ENCODE measurements at regions not wholly inside any gene's neighbourhood (a gene's known extent, or its start where the extent isn't known, plus 50 kb on each side); places are given as distances from the start of the nearest gene placed in this dataset.

- Histone ChIP-seq H3K4me1 (ENCODE audit: control insufficient read depth, insufficient read depth, low read length) (no peaks in the 10 kb centered on the region), H3K36me3 (ENCODE audit: control insufficient read depth, insufficient read depth, low read length) (no peaks in the 10 kb centered on the region), H3K4me3 (ENCODE audit: low read depth, low read length) (no peak overlapping the region), H3K27me3 (ENCODE audit: control insufficient read depth, insufficient read depth, low read length) (no peaks in the 10 kb centered on the region), H3K27ac (ENCODE audit: low read depth, low read length) (no peak overlapping the region), H3K9me3 (ENCODE audit: control insufficient read depth, insufficient read depth, low read length) (no peaks in the 10 kb centered on the region)
- no peak for DNase-seq (ENCODE audit: low read depth in 4 of 6, low spot score in 6 of 6)
- 69% methylated on average over 2 of the region's 2 CpGs for WGBS (ENCODE audit: insufficient coverage)
These were observed 1245.5 kb downstream of the GATA3 start for GRCh38 chr10:9299966-9300365.

GRCh38 chr10:9301148-9301547 is 1246.7 kb downstream of the GATA3 start:
- H3K27me3 ChIP-seq (ENCODE audit: control insufficient read depth, insufficient read depth, low read length), result no peaks in the 10 kb centered on the region
- no peaks in the 10 kb centered on the region for H3K9me3 ChIP-seq (ENCODE audit: control insufficient read depth, insufficient read depth, low read length)
- H3K27ac ChIP-seq (ENCODE audit: low read depth, low read length), result no peak overlapping the region
- WGBS (ENCODE audit: insufficient coverage), result no CpG with 5 or more reads among the region's 2 CpGs
- H3K4me3 ChIP-seq (ENCODE audit: low read depth, low read length), result no peak overlapping the region
- DNase-seq (ENCODE audit: low read depth in 4 of 6, low spot score in 6 of 6), result peak in 2 of 6 donors; percentile 47 to 72
- H3K36me3 ChIP-seq (ENCODE audit: control insufficient read depth, insufficient read depth, low read length), result no peaks in the 10 kb centered on the region
- H3K4me1 ChIP-seq (ENCODE audit: control insufficient read depth, insufficient read depth, low read length), result no peaks in the 10 kb centered on the region

GRCh38 chr10:9301554-9301953 is 1247.1 kb downstream of the GATA3 start:
- H3K36me3 ChIP-seq (ENCODE audit: control insufficient read depth, insufficient read depth, low read length), result no peaks in the 10 kb centered on the region
- WGBS (ENCODE audit: insufficient coverage), result no CpG with 5 or more reads among the region's 4 CpGs
- no peak overlapping the region for H3K4me3 ChIP-seq (ENCODE audit: low read depth, low read length)
- no peak overlapping the region for H3K27ac ChIP-seq (ENCODE audit: low read depth, low read length)
- no peaks in the 10 kb centered on the region for H3K27me3 ChIP-seq (ENCODE audit: control insufficient read depth, insufficient read depth, low read length)
- DNase-seq (ENCODE audit: low read depth in 4 of 6, low spot score in 6 of 6), result no peak
- no peaks in the 10 kb centered on the region for H3K9me3 ChIP-seq (ENCODE audit: control insufficient read depth, insufficient read depth, low read length)
- H3K4me1 ChIP-seq (ENCODE audit: control insufficient read depth, insufficient read depth, low read length), result no peaks in the 10 kb centered on the region

GRCh38 chr10:9302140-9302746 is 1247.8 kb downstream of the GATA3 start:
- Histone ChIP-seq H3K9me3 (ENCODE audit: control insufficient read depth, insufficient read depth, low read length) (no peaks in the 10 kb centered on the region), H3K4me1 (ENCODE audit: control insufficient read depth, insufficient read depth, low read length) (no peaks in the 10 kb centered on the region), H3K4me3 (ENCODE audit: low read depth, low read length) (no peak overlapping the region), H3K27ac (ENCODE audit: low read depth, low read length) (no peak overlapping the region), H3K27me3 (ENCODE audit: control insufficient read depth, insufficient read depth, low read length) (no peaks in the 10 kb centered on the region), H3K36me3 (ENCODE audit: control insufficient read depth, insufficient read depth, low read length) (no peaks in the 10 kb centered on the region)
- no CpG with 5 or more reads among the region's 3 CpGs for WGBS (ENCODE audit: insufficient coverage)
- DNase-seq (ENCODE audit: low read depth in 4 of 6, low spot score in 6 of 6), result peak in 5 of 6 donors; percentile 26 to 92 (median 61)

GRCh38 chr10:9305018-9305655 is 1250.6 kb downstream of the GATA3 start:
- 75% methylated on average over 5 of the region's 6 CpGs for WGBS (ENCODE audit: insufficient coverage)

GRCh38 chr10:9311702-9312499 is 1257.4 kb downstream of the GATA3 start:
- no peak overlapping the region for H3K4me3 ChIP-seq (ENCODE audit: low read depth, low read length)
- no peaks in the 10 kb centered on the region for H3K27me3 ChIP-seq (ENCODE audit: control insufficient read depth, insufficient read depth, low read length)
- no peak overlapping the region for H3K27ac ChIP-seq (ENCODE audit: low read depth, low read length)
- no peaks in the 10 kb centered on the region for H3K4me1 ChIP-seq (ENCODE audit: control insufficient read depth, insufficient read depth, low read length)
- no CpG with 5 or more reads among the region's 4 CpGs for WGBS (ENCODE audit: insufficient coverage)
- no peaks in the 10 kb centered on the region for H3K9me3 ChIP-seq (ENCODE audit: control insufficient read depth, insufficient read depth, low read length)
- peak in 1 of 6 donors; percentile 22 for DNase-seq (ENCODE audit: low read depth in 4 of 6, low spot score in 6 of 6)
- H3K36me3 ChIP-seq (ENCODE audit: control insufficient read depth, insufficient read depth, low read length), result no peaks in the 10 kb centered on the region

More at GRCh38 chr10:9305018-9305655, 1250.6 kb downstream of the GATA3 start:
- no peak overlapping the region for H3K27ac ChIP-seq (ENCODE audit: low read depth, low read length)
- H3K9me3 ChIP-seq (ENCODE audit: control insufficient read depth, insufficient read depth, low read length), result no peaks in the 10 kb centered on the region
- no peak overlapping the region for H3K4me3 ChIP-seq (ENCODE audit: low read depth, low read length)
- no peaks in the 10 kb centered on the region for H3K4me1 ChIP-seq (ENCODE audit: control insufficient read depth, insufficient read depth, low read length)
- peak in 5 of 6 donors; percentile 21 to 89 (median 42) for DNase-seq (ENCODE audit: low read depth in 4 of 6, low spot score in 6 of 6)
- H3K27me3 ChIP-seq (ENCODE audit: control insufficient read depth, insufficient read depth, low read length), result no peaks in the 10 kb centered on the region
- no peaks in the 10 kb centered on the region for H3K36me3 ChIP-seq (ENCODE audit: control insufficient read depth, insufficient read depth, low read length)

- Histone ChIP-seq H3K4me3 (ENCODE audit: low read depth, low read length) (no peak overlapping the region), H3K36me3 (ENCODE audit: control insufficient read depth, insufficient read depth, low read length) (no peaks in the 10 kb centered on the region), H3K4me1 (ENCODE audit: control insufficient read depth, insufficient read depth, low read length) (no peaks in the 10 kb centered on the region), H3K27me3 (ENCODE audit: control insufficient read depth, insufficient read depth, low read length) (no peaks in the 10 kb centered on the region), H3K27ac (ENCODE audit: low read depth, low read length) (no peak overlapping the region), H3K9me3 (ENCODE audit: control insufficient read depth, insufficient read depth, low read length) (no peaks in the 10 kb centered on the region)
- no peak for DNase-seq (ENCODE audit: low read depth in 4 of 6, low spot score in 6 of 6)
These were observed 1260.8 kb downstream of the GATA3 start for GRCh38 chr10:9315292-9315691.

- WGBS (ENCODE audit: insufficient coverage), result no CpG with 5 or more reads among the region's 3 CpGs
- Histone ChIP-seq H3K4me1 (ENCODE audit: control insufficient read depth, insufficient read depth, low read length) (no peaks in the 10 kb centered on the region), H3K27ac (ENCODE audit: low read depth, low read length) (no peak overlapping the region), H3K36me3 (ENCODE audit: control insufficient read depth, insufficient read depth, low read length) (no peaks in the 10 kb centered on the region), H3K4me3 (ENCODE audit: low read depth, low read length) (no peak overlapping the region), H3K9me3 (ENCODE audit: control insufficient read depth, insufficient read depth, low read length) (no peaks in the 10 kb centered on the region), H3K27me3 (ENCODE audit: control insufficient read depth, insufficient read depth, low read length) (no peaks in the 10 kb centered on the region)
- peak; percentile 21 to 90 (median 42) for DNase-seq (ENCODE audit: low read depth in 4 of 6, low spot score in 6 of 6)
These were observed 1277.1 kb downstream of the GATA3 start for GRCh38 chr10:9331583-9332008.

GRCh38 chr10:9334270-9334669 is 1279.8 kb downstream of the GATA3 start:
- Histone ChIP-seq H3K27ac (ENCODE audit: low read depth, low read length) (no peak overlapping the region), H3K27me3 (ENCODE audit: control insufficient read depth, insufficient read depth, low read length) (no peaks in the 10 kb centered on the region), H3K36me3 (ENCODE audit: control insufficient read depth, insufficient read depth, low read length) (no peaks in the 10 kb centered on the region), H3K4me1 (ENCODE audit: control insufficient read depth, insufficient read depth, low read length) (no peaks in the 10 kb centered on the region), H3K9me3 (ENCODE audit: control insufficient read depth, insufficient read depth, low read length) (no peaks in the 10 kb centered on the region), H3K4me3 (ENCODE audit: low read depth, low read length) (no peak overlapping the region)
- DNase-seq (ENCODE audit: low read depth in 4 of 6, low spot score in 6 of 6), result no peak
- WGBS (ENCODE audit: insufficient coverage), result 100% methylated on average over 1 of the region's 3 CpGs
